GM06990 (cell line): ENCODE measurements at regions not wholly inside any gene's neighbourhood (a gene's known extent, or its start where the extent isn't known, plus 50 kb on each side); places are given as distances from the start of the nearest gene placed in this dataset.

Source experiments
- DNase-seq: peaks from one replicate; pipeline ENCODE4 v3.0.0-alpha.2; 2011; ENCODE audit not compliant: insufficient read length; ENCODE audit errors: extremely low read depth
- H3K27me3 ChIP-seq: replicated peaks from 2 replicates; pipeline ENCODE4 v1.6.0; 2011; ENCODE audit warnings: low read length; ENCODE audit not compliant: control insufficient read depth, insufficient read depth
- H3K36me3 ChIP-seq: 2 replicates; pipeline ENCODE4 v1.5.1; 2011; ENCODE audit warnings: low read length; ENCODE audit not compliant: control insufficient read depth, insufficient read depth
- H3K4me3 ChIP-seq: replicated peaks from 2 replicates; pipeline ENCODE4 v1.5.1; 2011; ENCODE audit warnings: low read depth, mild to moderate bottlenecking, control low read depth, low read length
- TF ChIP-seq, protein P1 (sequence below): IDR thresholded peaks from 2 replicates; pipeline ENCODE4 v1.5.1; 2011; ENCODE audit warnings: low read length, control low read depth, mild to moderate bottlenecking, inconsistent platforms; ENCODE audit not compliant: insufficient read depth, poor library complexity, severe bottlenecking

DNA sequence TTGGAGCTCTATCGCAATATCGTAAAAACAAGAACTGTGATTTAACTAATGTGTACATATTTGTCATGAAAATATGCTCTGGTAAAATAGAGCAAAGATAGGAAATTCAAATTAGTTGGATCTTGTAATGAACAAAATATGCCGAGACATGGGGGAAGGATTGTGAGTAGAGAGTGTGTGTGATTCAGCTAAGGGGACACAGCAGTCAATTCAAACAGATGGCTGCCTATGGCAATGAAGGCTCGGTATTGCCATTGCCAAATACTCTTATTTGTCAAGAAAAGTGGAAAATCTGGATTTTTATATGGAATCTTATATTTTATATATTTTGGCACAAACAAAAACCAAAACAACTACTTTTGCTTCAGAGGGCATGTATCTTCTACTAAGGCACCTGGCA, 227.3 kb upstream of the BCHE start:
- Histone ChIP-seq H3K4me3 (no peak overlapping the region), H3K27me3 (no peaks in the 10 kb centered on the region), H3K36me3 (no peaks in the 10 kb centered on the region)
- no peak for DNase-seq
- TF ChIP-seq, protein P1, sequence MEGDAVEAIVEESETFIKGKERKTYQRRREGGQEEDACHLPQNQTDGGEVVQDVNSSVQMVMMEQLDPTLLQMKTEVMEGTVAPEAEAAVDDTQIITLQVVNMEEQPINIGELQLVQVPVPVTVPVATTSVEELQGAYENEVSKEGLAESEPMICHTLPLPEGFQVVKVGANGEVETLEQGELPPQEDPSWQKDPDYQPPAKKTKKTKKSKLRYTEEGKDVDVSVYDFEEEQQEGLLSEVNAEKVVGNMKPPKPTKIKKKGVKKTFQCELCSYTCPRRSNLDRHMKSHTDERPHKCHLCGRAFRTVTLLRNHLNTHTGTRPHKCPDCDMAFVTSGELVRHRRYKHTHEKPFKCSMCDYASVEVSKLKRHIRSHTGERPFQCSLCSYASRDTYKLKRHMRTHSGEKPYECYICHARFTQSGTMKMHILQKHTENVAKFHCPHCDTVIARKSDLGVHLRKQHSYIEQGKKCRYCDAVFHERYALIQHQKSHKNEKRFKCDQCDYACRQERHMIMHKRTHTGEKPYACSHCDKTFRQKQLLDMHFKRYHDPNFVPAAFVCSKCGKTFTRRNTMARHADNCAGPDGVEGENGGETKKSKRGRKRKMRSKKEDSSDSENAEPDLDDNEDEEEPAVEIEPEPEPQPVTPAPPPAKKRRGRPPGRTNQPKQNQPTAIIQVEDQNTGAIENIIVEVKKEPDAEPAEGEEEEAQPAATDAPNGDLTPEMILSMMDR, result no peak

DNA sequence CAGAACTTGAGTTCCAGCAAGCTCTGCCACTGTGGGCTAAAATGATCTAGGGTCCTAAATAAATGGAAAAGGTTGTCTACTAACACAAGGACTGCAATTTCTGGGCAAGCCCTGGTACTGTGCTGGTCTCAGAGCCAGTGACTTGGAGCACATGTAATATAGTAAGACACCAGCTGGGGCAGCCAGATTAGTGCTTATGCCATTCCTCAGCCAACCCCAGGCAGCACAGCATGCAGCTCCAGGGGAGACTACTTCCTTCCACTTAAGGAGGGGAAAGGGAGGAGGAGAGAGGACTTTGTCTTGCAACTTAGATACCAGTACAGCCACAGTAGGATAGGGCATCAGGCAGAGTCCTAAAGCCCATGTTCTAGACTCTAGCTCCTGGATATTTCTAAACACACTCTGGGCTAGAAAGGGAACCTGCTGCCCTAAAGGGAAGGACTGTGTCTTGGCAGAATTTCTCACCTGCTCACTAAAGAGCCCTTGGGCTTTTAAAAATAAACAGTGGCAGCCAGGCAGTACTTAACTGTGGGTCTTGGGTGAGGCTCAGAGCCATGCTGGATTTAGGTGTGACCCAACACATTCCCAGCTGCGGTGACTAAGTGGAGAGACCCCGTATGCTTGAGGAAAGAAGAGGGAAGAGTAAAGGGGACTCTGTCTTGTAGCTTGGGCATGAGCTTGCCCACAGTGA, 223.7 kb upstream of the BCHE start:
- no peak overlapping the region for H3K4me3 ChIP-seq
- DNase-seq, result no peak

DNA sequence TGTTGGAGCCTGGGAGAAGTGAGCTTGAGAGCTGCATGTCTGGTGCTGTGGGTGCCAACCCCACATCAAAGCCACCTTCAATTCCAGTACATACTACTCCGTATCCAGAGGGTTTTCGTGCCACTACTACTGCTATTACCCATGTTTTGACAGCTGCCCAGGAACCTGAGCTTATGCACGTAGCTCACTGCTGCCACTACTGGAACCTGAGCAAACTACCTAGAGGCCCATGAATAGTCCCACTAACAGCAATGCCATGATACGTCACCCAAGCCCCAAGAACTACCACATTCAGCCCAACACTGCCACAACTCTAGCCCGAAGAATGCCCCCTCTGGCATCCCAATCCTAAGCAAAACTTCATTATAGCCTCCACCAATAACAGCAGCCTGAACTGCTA, 215.2 kb upstream of the BCHE start:
- Histone ChIP-seq H3K4me3 (no peak overlapping the region), H3K36me3 (no peaks in the 10 kb centered on the region), H3K27me3 (no peaks in the 10 kb centered on the region)
- DNase-seq, result no peak
- TF ChIP-seq, protein P1, result no peak

More for the DNA sequence above, 223.7 kb upstream of the BCHE start:
- Histone ChIP-seq H3K27me3 (no peaks in the 10 kb centered on the region), H3K36me3 (no peaks in the 10 kb centered on the region)
- TF ChIP-seq, protein P1, result no peak

DNA sequence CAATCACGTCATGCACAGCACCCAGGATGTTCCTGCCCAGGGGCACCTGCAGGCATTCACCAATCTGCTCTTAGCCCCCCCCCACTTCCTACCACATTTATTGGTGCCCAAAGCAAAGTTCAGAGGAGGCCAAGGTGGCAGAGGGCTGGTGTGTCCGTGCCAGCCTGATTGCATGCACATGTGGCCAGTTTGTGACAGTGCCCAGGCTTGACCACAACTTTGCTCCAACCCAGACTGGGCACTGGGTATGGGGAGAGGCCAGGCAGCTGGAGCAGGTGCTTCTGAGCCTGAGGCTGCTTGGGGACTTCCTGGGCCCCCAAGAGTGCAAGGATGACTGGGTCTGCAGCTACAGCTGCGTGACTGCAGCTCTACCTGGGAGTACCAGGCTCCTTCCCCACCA, 192.3 kb upstream of the BCHE start:
- no peak for DNase-seq
- H3K4me3 ChIP-seq, result no peak overlapping the region
- no peaks in the 10 kb centered on the region for H3K27me3 ChIP-seq
- TF ChIP-seq, protein P1, result no peak
- no peaks in the 10 kb centered on the region for H3K36me3 ChIP-seq

DNA sequence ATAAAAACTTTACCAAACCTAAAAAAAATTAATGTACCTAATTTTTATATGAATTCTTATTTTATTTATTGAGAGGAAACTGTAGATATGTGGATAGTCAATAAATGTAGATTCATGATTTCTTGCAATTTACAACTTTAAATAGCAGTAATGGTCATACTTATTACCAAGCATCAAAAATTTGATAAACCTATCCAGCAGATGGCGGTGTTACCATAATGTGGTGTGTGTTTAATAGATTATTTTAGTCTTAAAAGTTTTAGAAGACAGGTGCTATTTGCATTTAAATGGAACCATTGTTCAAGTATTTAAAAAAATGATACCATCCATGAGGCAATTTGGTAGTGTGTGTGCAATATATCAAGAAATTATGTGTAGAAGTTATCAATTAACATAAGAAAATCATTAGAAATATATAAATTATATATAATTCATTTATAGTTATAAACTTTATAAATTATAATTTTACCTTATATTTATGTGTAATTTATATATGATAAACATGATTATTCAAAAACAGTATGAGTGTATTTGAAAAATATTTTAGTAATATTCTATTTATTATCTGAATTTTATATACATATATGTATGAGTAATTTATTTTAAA, 176.0 kb upstream of the BCHE start:
- TF ChIP-seq, protein P1, result peak; percentile 20
- Histone ChIP-seq H3K27me3 (no peaks in the 10 kb centered on the region), H3K4me3 (no peak overlapping the region), H3K36me3 (no peaks in the 10 kb centered on the region)
- no peak for DNase-seq
